HTR-8/SVneo (cell line): ENCODE measurements at regions not wholly inside any gene's neighbourhood (a gene's known extent, or its start where the extent isn't known, plus 50 kb on each side); places are given as distances from the start of the nearest gene placed in this dataset.
"Not testable (repeated sequence)": the region's sequence is repeated elsewhere in the genome, so short reads cannot be mapped to it uniquely, and the experiment has no call there.

Source experiments
- DNase-seq: peaks from one replicate; pipeline ENCODE4 v3.0.0; 2011; ENCODE audit warnings: low spot score, mixed read lengths; ENCODE audit not compliant: insufficient read length
- FAIRE-seq: peaks from 2 replicates; lab custom pipeline; 2011; peaks lifted over from hg19 to GRCh38; lab: Jason Lieb, UNC

- not testable (repeated sequence) for DNase-seq, FAIRE-seq
Measured at GRCh38 chr13:68893721-68894120, 1213.9 kb upstream of the ATXN8OS start.

- not testable (repeated sequence) for FAIRE-seq, DNase-seq
Measured at GRCh38 chr13:68892596-68892995, 1215.0 kb upstream of the ATXN8OS start.

- FAIRE-seq = not testable (repeated sequence)
Measured at GRCh38 chr13:68890101-68890500, 1217.5 kb upstream of the ATXN8OS start.

GRCh38 chr13:68888832-68889231 is 1218.8 kb upstream of the ATXN8OS start:
- DNase-seq = no peak
- no peak for FAIRE-seq

More at GRCh38 chr13:68890101-68890500, 1217.5 kb upstream of the ATXN8OS start:
- not testable (repeated sequence) for DNase-seq

- DNase-seq = no peak
- FAIRE-seq = no peak
Measured at GRCh38 chr13:68872338-68872737, 1235.3 kb upstream of the ATXN8OS start.

GRCh38 chr13:68851026-68851425 is 1256.6 kb upstream of the ATXN8OS start:
- no peak for DNase-seq
- FAIRE-seq = no peak

- DNase-seq = no peak
- no peak for FAIRE-seq
Measured at GRCh38 chr13:68850160-68850559, 1257.5 kb upstream of the ATXN8OS start.

GRCh38 chr13:68846663-68847062 is 1261.0 kb upstream of the ATXN8OS start:
- FAIRE-seq = no peak

GRCh38 chr13:68834375-68834774 is 1273.3 kb upstream of the ATXN8OS start:
- DNase-seq (no peak), FAIRE-seq (no peak)

More at GRCh38 chr13:68846663-68847062, 1261.0 kb upstream of the ATXN8OS start:
- no peak for DNase-seq

- FAIRE-seq = no peak
- no peak for DNase-seq
Measured at GRCh38 chr13:68816715-68817114, 1290.9 kb upstream of the ATXN8OS start.

- no peak for DNase-seq
- no peak for FAIRE-seq
Measured at GRCh38 chr13:68813180-68813796, 1294.3 kb upstream of the ATXN8OS start.

- FAIRE-seq (no peak), DNase-seq (no peak)
Measured at GRCh38 chr13:68810660-68811059, 1297.0 kb upstream of the ATXN8OS start.

GRCh38 chr13:68808456-68808855 is 1299.2 kb upstream of the ATXN8OS start:
- DNase-seq = no peak

GRCh38 chr13:68806125-68806524 is 1301.5 kb upstream of the ATXN8OS start:
- FAIRE-seq = no peak
- DNase-seq = no peak

More at GRCh38 chr13:68808456-68808855, 1299.2 kb upstream of the ATXN8OS start:
- no peak for FAIRE-seq

- DNase-seq = no peak
- no peak for FAIRE-seq
Measured at GRCh38 chr13:68784275-68784674, 1323.4 kb upstream of the ATXN8OS start.

- DNase-seq (no peak), FAIRE-seq (no peak)
Measured at GRCh38 chr13:68759617-68760016, 1348.0 kb upstream of the ATXN8OS start.

GRCh38 chr13:68749796-68750195 is 1357.8 kb upstream of the ATXN8OS start:
- DNase-seq (no peak), FAIRE-seq (no peak)

- FAIRE-seq (no peak), DNase-seq (no peak)
Measured at GRCh38 chr13:68748038-68748437, 1359.6 kb upstream of the ATXN8OS start.

- FAIRE-seq (no peak), DNase-seq (no peak)
Measured at GRCh38 chr13:68745502-68745901, 1362.1 kb upstream of the ATXN8OS start.

GRCh38 chr13:68736961-68737360 is 1370.7 kb upstream of the ATXN8OS start:
- no peak for DNase-seq
- FAIRE-seq = no peak

- DNase-seq = no peak
- no peak for FAIRE-seq
Measured at GRCh38 chr13:68727798-68728197, 1379.8 kb upstream of the ATXN8OS start.

GRCh38 chr13:68727165-68727564 is 1380.5 kb upstream of the ATXN8OS start:
- no peak for FAIRE-seq
- no peak for DNase-seq
